GM12878 (cell line): ENCODE measurements at regions not wholly inside any gene's neighbourhood (a gene's known extent, or its start where the extent isn't known, plus 50 kb on each side); places are given as distances from the start of the nearest gene placed in this dataset.

Experiments used
- ATAC-seq: fragments of 200-7000 bp; cut with Tn5 transposase; 3 replicates; pipeline ENCODE4 v1.9.1; 2020; ENCODE audit warnings: mild to moderate bottlenecking, moderate library complexity
- BruUV-seq: library from RNA; stranded (reverse); fragments of 400-500 nt; replicated peaks from 2 replicates; lab custom pipeline; 2021; lab: Mats Ljungman, UMichigan
- CTCF ChIA-PET: fragments of 300-600 bp; sonication (Branson Sonifier 250); formaldehyde crosslinking; extraction: SDS; loops from one replicate; lab custom pipeline; 2021; ENCODE audit warnings: inconsistent platforms; lab: Yijun Ruan, JAX
- POLR2A ChIA-PET: fragments of 350-600 bp; formaldehyde crosslinking; extraction: SDS; loops from one replicate; lab custom pipeline; 2021; ENCODE audit warnings: inconsistent platforms; lab: Charles Lee
- RAD21 ChIA-PET: fragments of 300-600 bp; sonication (Branson Sonifier 250); formaldehyde crosslinking; loops from one replicate; lab custom pipeline; 2023; ENCODE audit warnings: antibody characterized with exemption; ENCODE audit not compliant: unreplicated experiment; lab: Charles Lee
- SMC1A ChIA-PET: fragments of 300-600 bp; sonication (Branson Sonifier 250); formaldehyde crosslinking; loops from one replicate; lab custom pipeline; 2023; ENCODE audit not compliant: unreplicated experiment, uncharacterized antibody; lab: Charles Lee
- DNase-seq: peaks from one replicate; pipeline ENCODE4 v3.0.0-alpha.2; 2011; ENCODE audit warnings: low read depth, low spot score
- FAIRE-seq: peaks from 3 replicates; lab custom pipeline; 2011; peaks lifted over from hg19 to GRCh38; lab: Jason Lieb, UNC
- H2AFZ ChIP-seq: 2 replicates; pipeline ENCODE4 v1.6.0; 2011; ENCODE audit warnings: low read depth, low read length, control low read depth; ENCODE audit not compliant: control insufficient read depth
- H3K27ac ChIP-seq: 2 replicates; pipeline ENCODE4 v1.5.1; 2011; ENCODE audit warnings: control low read depth; ENCODE audit not compliant: control insufficient read depth, insufficient read depth
- H3K27me3 ChIP-seq, 2 experiments: replicated peaks in 1 of 2; 2 replicates each; pipeline versions ENCODE4 v1.6.0 to v1.6.1; 2011; ENCODE audit warnings: low read length in 1 of 2; ENCODE audit not compliant: control insufficient read depth in 2 of 2, insufficient read depth in 2 of 2
- H3K36me3 ChIP-seq, 2 experiments: 2 replicates each; pipeline ENCODE4 v1.5.1; 2011; ENCODE audit warnings: low read length in 1 of 2; ENCODE audit not compliant: control insufficient read depth in 2 of 2, insufficient read depth in 2 of 2
- H3K4me1 ChIP-seq: 2 replicates; pipeline ENCODE4 v1.6.1; 2011; ENCODE audit warnings: mild to moderate bottlenecking, low read length, moderate library complexity, mixed read lengths; ENCODE audit not compliant: control insufficient read depth, insufficient read depth
- H3K4me2 ChIP-seq: 2 replicates; pipeline ENCODE4 v1.6.0; 2011; ENCODE audit warnings: control low read depth; ENCODE audit not compliant: control insufficient read depth, insufficient read depth
- H3K4me3 ChIP-seq: fragments of 200-600 bp; sonication (generic); 2 replicates; pipeline ENCODE4 v1.5.1; 2016
- H3K79me2 ChIP-seq: 2 replicates; pipeline ENCODE4 v1.6.0; 2011; ENCODE audit warnings: low read length; ENCODE audit not compliant: control insufficient read depth, insufficient read depth
- H3K9ac ChIP-seq: 2 replicates; pipeline ENCODE4 v1.8.0; 2011; ENCODE audit warnings: low read length, control low read depth, mixed read lengths; ENCODE audit not compliant: control insufficient read depth, insufficient read depth
- H3K9me3 ChIP-seq: replicated peaks from 3 replicates; pipeline ENCODE4 v1.5.1; 2011; ENCODE audit warnings: mild to moderate bottlenecking, low read length; ENCODE audit not compliant: control insufficient read depth, insufficient read depth
- H4K20me1 ChIP-seq: 2 replicates; pipeline ENCODE4 v1.6.0; 2011; ENCODE audit not compliant: control insufficient read depth, insufficient read depth
- ATF7 ChIP-seq: fragments of 450-650 bp; IDR thresholded peaks from 2 replicates; pipeline ENCODE4 v1.6.1; 2016; ENCODE audit warnings: low read depth, mild to moderate bottlenecking
- BRCA1 ChIP-seq: IDR thresholded peaks from 2 replicates; pipeline ENCODE4 v1.6.1; 2011; ENCODE audit warnings: low read depth, low read length, improper control_type of control experiment
- CHD1 ChIP-seq: IDR thresholded peaks from 2 replicates; pipeline ENCODE4 v1.6.1; 2012; ENCODE audit warnings: low read depth, low read length, improper control_type of control experiment
- DPF2 ChIP-seq: fragments of 450-650 bp; IDR thresholded peaks from 2 replicates; pipeline ENCODE4 v1.6.1; 2017; ENCODE audit warnings: mild to moderate bottlenecking
- EED ChIP-seq: sonication (generic); IDR thresholded peaks from 2 replicates; pipeline ENCODE4 v1.6.1; 2016; ENCODE audit warnings: antibody characterized with exemption, low read depth
- ESRRA ChIP-seq: IDR thresholded peaks from 2 replicates; pipeline ENCODE4 v1.6.1; 2012; ENCODE audit warnings: mild to moderate bottlenecking, low read length, improper control_type of control experiment
- HCFC1 ChIP-seq: fragments of 150-350 bp; IDR thresholded peaks from 2 replicates; pipeline ENCODE4 v1.6.1; 2014; ENCODE audit warnings: low read length
- HDAC2 ChIP-seq: fragments of 200-600 bp; sonication (generic); IDR thresholded peaks from 2 replicates; pipeline ENCODE4 v1.6.1; 2017
- IRF4 ChIP-seq: IDR thresholded peaks from 2 replicates; pipeline ENCODE4 v1.6.1; 2011; ENCODE audit warnings: low read depth, low read length
- MEF2B ChIP-seq: fragments of 450-650 bp; IDR thresholded peaks from 2 replicates; pipeline ENCODE4 v1.6.1; 2018; ENCODE audit warnings: mild to moderate bottlenecking, moderate library complexity; ENCODE audit not compliant: partially characterized antibody, poor library complexity, severe bottlenecking
- NFYB ChIP-seq: IDR thresholded peaks from 2 replicates; pipeline ENCODE4 v1.6.1; 2011; ENCODE audit warnings: low read depth, mild to moderate bottlenecking, low read length, improper control_type of control experiment, moderate library complexity; ENCODE audit not compliant: insufficient read depth
- POU2F2 ChIP-seq: IDR thresholded peaks from 3 replicates; pipeline ENCODE4 v1.6.1; 2011; ENCODE audit warnings: low read depth, mild to moderate bottlenecking, low read length, borderline replicate concordance
- SIN3A ChIP-seq: IDR thresholded peaks from 2 replicates; pipeline ENCODE4 v1.6.1; 2012; ENCODE audit warnings: low read depth, low read length, improper control_type of control experiment
- TAF1 ChIP-seq: IDR thresholded peaks from 2 replicates; pipeline ENCODE4 v1.6.1; 2011; ENCODE audit warnings: mild to moderate bottlenecking, low read depth, low read length, borderline replicate concordance
- YY1 ChIP-seq: IDR thresholded peaks from 2 replicates; pipeline ENCODE4 v1.6.1; 2011; ENCODE audit warnings: low read depth, mild to moderate bottlenecking, low read length
- ZNF207 ChIP-seq: fragments of 450-650 bp; IDR thresholded peaks from 2 replicates; pipeline ENCODE4 v1.6.1; 2014; ENCODE audit warnings: antibody characterized with exemption, mild to moderate bottlenecking, borderline replicate concordance
- ZNF687 ChIP-seq: fragments of 450-650 bp; IDR thresholded peaks from 2 replicates; pipeline ENCODE4 v1.6.1; 2017; ENCODE audit warnings: mild to moderate bottlenecking, moderate library complexity
- WGBS: methylation state at CpG from one replicate; pipeline ENCODE4 v1.1.6; 2016; ENCODE audit warnings: low lambda C conversion rate; ENCODE audit not compliant: insufficient replicate concordance, insufficient coverage; ENCODE audit errors: missing lambda C conversion rate; 5-methylcytosine and 5-hydroxymethylcytosine counted together
- in situ Hi-C: fragments of 300-500 bp; cut with MboI; formaldehyde crosslinking; loops from 9 replicates; pipeline ENCODE4 v1.14.3; 2018; ENCODE audit warnings: mixed read lengths
- intact Hi-C: fragments of 100-400 bp; cut with micrococcal nuclease; formaldehyde crosslinking; loops from one replicate; pipeline ENCODE4 v1.14.2; 2022; ENCODE audit not compliant: unreplicated experiment

DNA sequence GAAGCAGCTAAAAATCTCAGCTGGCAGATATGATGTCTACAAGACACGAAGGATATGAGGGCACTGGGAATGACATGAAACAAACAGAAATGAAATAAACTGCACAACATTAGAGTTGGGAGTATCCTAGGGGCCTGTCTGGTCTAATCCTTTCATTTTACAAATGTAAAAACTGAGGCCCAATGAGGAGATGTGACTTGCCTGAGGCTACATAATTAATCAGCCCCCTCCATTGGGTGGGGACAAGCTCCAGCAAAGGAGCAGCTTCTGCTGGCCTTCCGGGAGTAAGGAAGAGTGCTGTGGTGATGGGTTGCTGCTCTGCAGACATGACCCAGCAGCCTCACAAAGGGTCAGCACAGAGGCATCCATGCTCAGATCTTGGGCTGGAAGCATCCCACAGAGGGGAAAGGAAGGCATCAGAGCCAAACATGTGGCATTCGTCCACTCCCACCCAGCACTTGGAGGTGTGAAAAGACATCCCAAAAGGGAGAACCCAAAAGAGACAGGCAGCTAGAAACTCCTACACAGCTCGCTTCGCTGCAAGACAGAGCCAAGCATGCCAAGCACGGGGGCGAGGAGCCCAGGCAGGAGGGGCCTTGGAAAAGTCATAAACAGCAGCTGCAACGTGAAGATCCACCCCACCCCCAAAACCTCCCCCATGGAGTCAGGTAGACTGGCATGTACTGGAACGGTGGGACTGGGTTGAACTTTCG lies 183.7 kb downstream of the UNC5CL start:
- ChIA-PET POLR2A (no interaction called here), SMC1A (interaction anchor here (0.9 kb wide), 1 partner anchor 20 kb away, joined by 3 read pairs; no protein-coding TSS in a partner anchor), RAD21 (no interaction called here), CTCF (interaction anchor here (0.9 kb wide), 1 partner anchor 9 kb away, joined by 3 read pairs; no protein-coding TSS in a partner anchor)
- Histone ChIP-seq H3K4me2 (no peak overlapping the region), H3K4me3 (no peak overlapping the region), H3K27ac (no peak overlapping the region), H4K20me1 (no peaks in the 10 kb centered on the region), H3K36me3 (no peaks in the 10 kb centered on the region), H3K4me1 (no peaks in the 10 kb centered on the region), H2AFZ (no peak overlapping the region), H3K79me2 (no peaks in the 10 kb centered on the region), H3K27me3 (no peaks in the 10 kb centered on the region), H3K9me3 (no peaks in the 10 kb centered on the region), H3K9ac (no peak overlapping the region)
- no peak for DNase-seq
- intact Hi-C loops (no loop called here), in situ Hi-C loops (no loop called here)
- no peak for ATAC-seq
- 16% methylated on average over 10 of the region's 10 CpGs for WGBS
- FAIRE-seq, result no peak
- no TSS peak for BruUV-seq
- TF ChIP-seq CHD1, result no peak
- no peak for TF ChIP-seq MEF2B
- TF ChIP-seq NFYB, result no peak
- TF ChIP-seq YY1, result no peak
- no peak for TF ChIP-seq SIN3A
- TF ChIP-seq ZNF207, result no peak
- no peak for TF ChIP-seq POU2F2

GRCh38 chr6:40854592-40854991 lies 184.4 kb downstream of the UNC5CL start:
- no TSS peak for BruUV-seq
- intact Hi-C loops, result no loop called here
- SMC1A ChIA-PET, result interaction anchor here (0.9 kb wide), 1 partner anchor 19 kb away, joined by 3 read pairs; no protein-coding TSS in a partner anchor
- TF ChIP-seq MEF2B (no peak), DPF2 (no peak), ZNF687 (no peak), EED (no peak), BRCA1 (no peak), HDAC2 (no peak), TAF1 (no peak), IRF4 (no peak), ATF7 (no peak), HCFC1 (no peak), ESRRA (no peak)

More at GRCh38 chr6:40854592-40854991, 184.4 kb downstream of the UNC5CL start:
- DNase-seq (no peak), ATAC-seq (no peak), FAIRE-seq (no peak)
- ChIA-PET RAD21 (no interaction called here), POLR2A (no interaction called here), CTCF (no interaction called here)
- in situ Hi-C loops, result no loop called here
- Histone ChIP-seq H3K9ac (no peak overlapping the region), H3K4me2 (no peak overlapping the region), H4K20me1 (no peaks in the 10 kb centered on the region), H2AFZ (no peak overlapping the region), H3K4me1 (no peaks in the 10 kb centered on the region), H3K27ac (no peak overlapping the region), H3K9me3 (no peaks in the 10 kb centered on the region), H3K79me2 (no peaks in the 10 kb centered on the region), H3K4me3 (no peak overlapping the region), H3K36me3 (no peaks in the 10 kb centered on the region), H3K27me3 (no peaks in the 10 kb centered on the region)
